K562 (cell line): ENCODE measurements at regions not wholly inside any gene's neighbourhood (a gene's known extent, or its start where the extent isn't known, plus 50 kb on each side); places are given as distances from the start of the nearest gene placed in this dataset.

Experiments used
- ATAC-seq: fragments of 200-7000 bp; cut with Tn5 transposase; 3 replicates; pipeline ENCODE4 v1.9.1; 2020; ENCODE audit warnings: moderate library complexity
- BruUV-seq: library from RNA; stranded (reverse); fragments of 400-500 nt; replicated peaks from 2 replicates; lab custom pipeline; 2021; lab: Mats Ljungman, UMichigan
- CTCF ChIA-PET: fragments of 300-600 bp; formaldehyde crosslinking; extraction: SDS; loops from one replicate; lab custom pipeline; 2021; ENCODE audit warnings: low intra/inter-chr PET ratio; lab: Yijun Ruan, JAX
- POLR2A ChIA-PET: fragments of 300-600, 350-650 bp; sonication (Branson Sonifier 250); formaldehyde crosslinking; extraction: SDS; loops from one replicate; lab custom pipeline; 2021; ENCODE audit warnings: antibody characterized with exemption, inconsistent platforms; lab: Yijun Ruan, JAX
- DNase-seq, 4 experiments: peaks; one replicate each; pipeline versions ENCODE4 v3.0.0 to v3.0.0-alpha.2; 2011 to 2018; ENCODE audit warnings: low spot score in 3 of 4, mixed read lengths in 3 of 4; ENCODE audit errors: extremely low read depth in 1 of 4
- FAIRE-seq: peaks from 2 replicates; lab custom pipeline; 2011; peaks lifted over from hg19 to GRCh38; lab: Jason Lieb, UNC
- H2AFZ ChIP-seq: 2 replicates; pipeline ENCODE4 v1.6.0; 2011; ENCODE audit warnings: low read depth, low read length, control low read depth, inconsistent platforms
- H3K27ac ChIP-seq: fragments of 200-600 bp; 3 replicates; pipeline ENCODE4 v1.8.0; 2011; ENCODE audit warnings: low read depth, mild to moderate bottlenecking, control low read depth, inconsistent platforms, low read length, moderate library complexity, mixed read lengths; ENCODE audit errors: extremely low read depth
- H3K27me3 ChIP-seq, 2 experiments: fragments of 300-600 bp in 1 of 2; 2 replicates in 1 of 2; 3 replicates in 1 of 2; pipeline versions ENCODE4 v1.6.0 to v1.8.0; 2011; ENCODE audit warnings: inconsistent platforms in 2 of 2, low read length in 2 of 2, mild to moderate bottlenecking in 1 of 2, mixed read lengths in 1 of 2, moderate library complexity in 1 of 2; ENCODE audit not compliant: control insufficient read depth in 2 of 2, insufficient read depth in 2 of 2
- H3K36me3 ChIP-seq: fragments of 300-600 bp; 3 replicates; pipeline ENCODE4 v1.8.0; 2011; ENCODE audit warnings: mild to moderate bottlenecking, low read length, inconsistent platforms; ENCODE audit not compliant: control insufficient read depth, insufficient read depth
- H3K4me1 ChIP-seq, 2 experiments: fragments of 200-600 bp in 1 of 2; replicated peaks in 1 of 2; 2 replicates in 1 of 2; 3 replicates in 1 of 2; pipeline versions ENCODE4 v1.5.1 to v1.8.0; 2011; ENCODE audit warnings: inconsistent platforms in 2 of 2, low read length in 2 of 2, mild to moderate bottlenecking in 1 of 2, mixed read lengths in 1 of 2, moderate library complexity in 1 of 2; ENCODE audit not compliant: control insufficient read depth in 2 of 2, insufficient read depth in 2 of 2
- H3K4me2 ChIP-seq: 2 replicates; pipeline ENCODE4 v1.6.1; 2011; ENCODE audit warnings: low read length, control low read depth, inconsistent platforms, mixed read lengths; ENCODE audit not compliant: insufficient read depth
- H3K4me3 ChIP-seq: fragments of 200-600 bp; sonication (generic), shearing (Covaris generic); 2 replicates; pipeline ENCODE4 v1.5.1; 2016; ENCODE audit warnings: control low read depth, inconsistent platforms
- H3K79me2 ChIP-seq: fragments of 200-600 bp; 3 replicates; pipeline ENCODE4 v1.8.0; 2011; ENCODE audit warnings: low read length, inconsistent platforms; ENCODE audit not compliant: control insufficient read depth, insufficient read depth
- H3K9ac ChIP-seq, 2 experiments: 2 replicates each; pipeline versions ENCODE4 v1.6.0 to v1.6.1; 2011; ENCODE audit warnings: low read depth in 2 of 2, low read length in 2 of 2, control low read depth in 1 of 2, inconsistent platforms in 1 of 2, mild to moderate bottlenecking in 1 of 2, mixed read lengths in 1 of 2; ENCODE audit not compliant: insufficient read depth in 1 of 2
- H3K9me1 ChIP-seq: one replicate; pipeline ENCODE4 v1.6.0; 2011; ENCODE audit warnings: inconsistent platforms, mild to moderate bottlenecking, low read length, moderate library complexity; ENCODE audit not compliant: control insufficient read depth, insufficient read depth
- H3K9me3 ChIP-seq: replicated peaks from 2 replicates; pipeline ENCODE4 v1.5.1; 2011; ENCODE audit warnings: low read depth, low read length, inconsistent platforms; ENCODE audit not compliant: control insufficient read depth, insufficient read depth
- H4K20me1 ChIP-seq: replicated peaks from 2 replicates; pipeline ENCODE4 v1.6.1; 2011; ENCODE audit warnings: low read length, inconsistent platforms, mixed read lengths; ENCODE audit not compliant: control insufficient read depth, insufficient read depth
- BDP1 ChIP-seq: IDR thresholded peaks from 3 replicates; pipeline ENCODE4 v1.6.1; 2011; ENCODE audit not compliant: insufficient read length, insufficient read depth
- CBFB ChIP-seq: sonication (generic); formaldehyde crosslinking; IDR thresholded peaks from 2 replicates; pipeline ENCODE4 v1.4.0; 2020; ENCODE audit warnings: mild to moderate bottlenecking, missing genetic modification reagents
- CEBPB ChIP-seq: fragments of 450-650 bp; IDR thresholded peaks from 2 replicates; pipeline ENCODE4 v1.6.1; 2016; ENCODE audit warnings: missing genetic modification characterization, missing compliant biosample characterization
- CHD4 ChIP-seq: fragments of 200-600 bp; sonication (generic); IDR thresholded peaks from 3 replicates; pipeline ENCODE4 v1.6.1; 2012; ENCODE audit warnings: low read depth, mild to moderate bottlenecking, mixed read lengths, low read length, inconsistent platforms; ENCODE audit not compliant: insufficient read depth, insufficient replicate concordance, poor library complexity, severe bottlenecking
- KAT2B ChIP-seq: IDR thresholded peaks from one replicate; pipeline ENCODE4 v1.6.1; 2012; ENCODE audit warnings: low read depth, mild to moderate bottlenecking, control low read depth, inconsistent platforms, low read length, moderate library complexity
- KLF16 ChIP-seq: IDR thresholded peaks from 2 replicates; pipeline ENCODE4 v1.6.1; 2016; ENCODE audit warnings: antibody characterized with exemption
- MCM2 ChIP-seq: fragments of 450-650 bp; IDR thresholded peaks from 2 replicates; pipeline ENCODE4 v1.6.1; 2017; ENCODE audit warnings: low read depth, mild to moderate bottlenecking
- MXI1 ChIP-seq: IDR thresholded peaks from 2 replicates; pipeline ENCODE4 v1.6.1; 2011; ENCODE audit warnings: low read depth, mild to moderate bottlenecking, improper control_type of control experiment, low read length
- POLR3A ChIP-seq: IDR thresholded peaks from 2 replicates; pipeline ENCODE4 v1.6.1; 2011; ENCODE audit warnings: borderline replicate concordance, mild to moderate bottlenecking, moderate library complexity; ENCODE audit not compliant: insufficient read length, insufficient read depth; ENCODE audit errors: extremely low read depth
- SREBF1 ChIP-seq: fragments of 150-350 bp; IDR thresholded peaks from 2 replicates; pipeline ENCODE4 v1.6.1; 2014; ENCODE audit warnings: antibody characterized with exemption, low read depth, low read length, borderline replicate concordance
- SRSF9 ChIP-seq: fragments of 200-400 bp; formaldehyde crosslinking; IDR thresholded peaks from 2 replicates; pipeline ENCODE4 v1.6.1; 2017; ENCODE audit warnings: low read depth, low read length, borderline replicate concordance
- ZNF695 ChIP-seq: fragments of 450-650 bp; formaldehyde crosslinking; IDR thresholded peaks from 2 replicates; pipeline ENCODE4 v1.4.0; 2020; ENCODE audit warnings: mild to moderate bottlenecking, moderate library complexity
- WGBS: fragments of 100-300 bp; shearing (Covaris generic); methylation state at CpG from one replicate; pipeline ENCODE4 v1.1.6; 2016; ENCODE audit warnings: low coverage, mixed read lengths; ENCODE audit not compliant: insufficient coverage; ENCODE audit errors: missing lambda C conversion rate; 5-methylcytosine and 5-hydroxymethylcytosine counted together
- in situ Hi-C: fragments of 300-500 bp; cut with MboI; formaldehyde crosslinking; loops from 4 replicates; pipeline ENCODE4 v1.15.0; 2018; ENCODE audit warnings: inconsistent platforms, mixed read lengths
- intact Hi-C: fragments of 100-400 bp; cut with micrococcal nuclease; formaldehyde crosslinking; loops from 2 replicates; pipeline ENCODE4 v1.14.2; 2022
- TF ChIP-seq, protein P1 (sequence below): IDR thresholded peaks from 2 replicates; pipeline ENCODE4 v1.6.1; 2011; ENCODE audit warnings: borderline replicate concordance, low read depth, mild to moderate bottlenecking, moderate library complexity, low read length; ENCODE audit not compliant: insufficient read depth, poor library complexity, severe bottlenecking
- TF ChIP-seq, protein P2 (sequence below): conservative IDR thresholded peaks from 2 replicates; pipeline ENCODE4 v1.6.1; 2011; ENCODE audit warnings: low read depth, mild to moderate bottlenecking, low read length; ENCODE audit not compliant: control insufficient read depth
- TF ChIP-seq, protein P3 (sequence below): fragments of 450-650 bp; IDR thresholded peaks from 2 replicates; pipeline ENCODE4 v1.7.0; 2016; ENCODE audit warnings: borderline replicate concordance

DNA sequence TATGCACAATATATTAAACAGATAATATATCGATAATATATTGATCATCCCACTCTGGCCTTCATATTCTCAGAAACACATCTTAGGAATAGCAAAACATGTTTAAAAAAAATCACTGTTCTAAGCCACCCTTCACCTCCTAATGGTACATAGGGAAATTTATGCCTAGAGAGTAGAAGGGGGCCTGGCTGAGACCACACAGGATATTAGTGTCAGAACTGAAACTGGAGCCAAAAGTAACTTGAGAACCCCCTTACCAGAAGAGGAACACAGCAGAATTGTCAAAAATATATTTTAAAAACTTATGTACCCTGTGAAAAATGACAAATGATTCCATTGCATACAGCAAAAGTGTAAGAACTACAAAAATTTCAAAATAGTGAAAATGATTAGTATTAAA lies 173.1 kb downstream of the VSIG4 start:
- intact Hi-C loops (no loop called here), in situ Hi-C loops (no loop called here)
- H4K20me1 ChIP-seq: no peaks in the 10 kb centered on the region
- ATAC-seq (no peak), DNase-seq (no peak), FAIRE-seq (no peak)
- no peaks in the 10 kb centered on the region for H3K9me3 ChIP-seq
- H3K4me2 ChIP-seq: no peak overlapping the region
- no peak for TF ChIP-seq KLF16
- no peak for TF ChIP-seq SRSF9
- no peak for TF ChIP-seq CHD4
- TF ChIP-seq ZNF695 (CRISPR knock-in tag): no peak
- TF ChIP-seq POLR3A: no peak
- no peak for TF ChIP-seq MCM2
- TF ChIP-seq KAT2B: no peak
- TF ChIP-seq CBFB (CRISPR knock-in tag): no peak
- TF ChIP-seq SREBF1: no peak
- TF ChIP-seq, protein P1, sequence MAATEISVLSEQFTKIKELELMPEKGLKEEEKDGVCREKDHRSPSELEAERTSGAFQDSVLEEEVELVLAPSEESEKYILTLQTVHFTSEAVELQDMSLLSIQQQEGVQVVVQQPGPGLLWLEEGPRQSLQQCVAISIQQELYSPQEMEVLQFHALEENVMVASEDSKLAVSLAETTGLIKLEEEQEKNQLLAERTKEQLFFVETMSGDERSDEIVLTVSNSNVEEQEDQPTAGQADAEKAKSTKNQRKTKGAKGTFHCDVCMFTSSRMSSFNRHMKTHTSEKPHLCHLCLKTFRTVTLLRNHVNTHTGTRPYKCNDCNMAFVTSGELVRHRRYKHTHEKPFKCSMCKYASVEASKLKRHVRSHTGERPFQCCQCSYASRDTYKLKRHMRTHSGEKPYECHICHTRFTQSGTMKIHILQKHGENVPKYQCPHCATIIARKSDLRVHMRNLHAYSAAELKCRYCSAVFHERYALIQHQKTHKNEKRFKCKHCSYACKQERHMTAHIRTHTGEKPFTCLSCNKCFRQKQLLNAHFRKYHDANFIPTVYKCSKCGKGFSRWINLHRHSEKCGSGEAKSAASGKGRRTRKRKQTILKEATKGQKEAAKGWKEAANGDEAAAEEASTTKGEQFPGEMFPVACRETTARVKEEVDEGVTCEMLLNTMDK: no peak
- TF ChIP-seq BDP1: no peak
- TF ChIP-seq, protein P2, sequence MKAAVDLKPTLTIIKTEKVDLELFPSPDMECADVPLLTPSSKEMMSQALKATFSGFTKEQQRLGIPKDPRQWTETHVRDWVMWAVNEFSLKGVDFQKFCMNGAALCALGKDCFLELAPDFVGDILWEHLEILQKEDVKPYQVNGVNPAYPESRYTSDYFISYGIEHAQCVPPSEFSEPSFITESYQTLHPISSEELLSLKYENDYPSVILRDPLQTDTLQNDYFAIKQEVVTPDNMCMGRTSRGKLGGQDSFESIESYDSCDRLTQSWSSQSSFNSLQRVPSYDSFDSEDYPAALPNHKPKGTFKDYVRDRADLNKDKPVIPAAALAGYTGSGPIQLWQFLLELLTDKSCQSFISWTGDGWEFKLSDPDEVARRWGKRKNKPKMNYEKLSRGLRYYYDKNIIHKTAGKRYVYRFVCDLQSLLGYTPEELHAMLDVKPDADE: no peak
- TF ChIP-seq CEBPB (tag): no peak
- TF ChIP-seq, protein P3, sequence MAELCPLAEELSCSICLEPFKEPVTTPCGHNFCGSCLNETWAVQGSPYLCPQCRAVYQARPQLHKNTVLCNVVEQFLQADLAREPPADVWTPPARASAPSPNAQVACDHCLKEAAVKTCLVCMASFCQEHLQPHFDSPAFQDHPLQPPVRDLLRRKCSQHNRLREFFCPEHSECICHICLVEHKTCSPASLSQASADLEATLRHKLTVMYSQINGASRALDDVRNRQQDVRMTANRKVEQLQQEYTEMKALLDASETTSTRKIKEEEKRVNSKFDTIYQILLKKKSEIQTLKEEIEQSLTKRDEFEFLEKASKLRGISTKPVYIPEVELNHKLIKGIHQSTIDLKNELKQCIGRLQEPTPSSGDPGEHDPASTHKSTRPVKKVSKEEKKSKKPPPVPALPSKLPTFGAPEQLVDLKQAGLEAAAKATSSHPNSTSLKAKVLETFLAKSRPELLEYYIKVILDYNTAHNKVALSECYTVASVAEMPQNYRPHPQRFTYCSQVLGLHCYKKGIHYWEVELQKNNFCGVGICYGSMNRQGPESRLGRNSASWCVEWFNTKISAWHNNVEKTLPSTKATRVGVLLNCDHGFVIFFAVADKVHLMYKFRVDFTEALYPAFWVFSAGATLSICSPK: no peak
- TF ChIP-seq MXI1: no peak
- H3K9me1 ChIP-seq: no peaks in the 10 kb centered on the region
- no peaks in the 10 kb centered on the region for H3K79me2 ChIP-seq
- no TSS peak for BruUV-seq
- ChIA-PET POLR2A (no interaction called here), CTCF (no interaction called here)
- no peak overlapping the region for H3K27ac ChIP-seq
- no peak overlapping the region for H2AFZ ChIP-seq
- no peaks in the 10 kb centered on the region; a peak in 2 of 5 replicates for H3K4me1 ChIP-seq
- no peaks in the 10 kb centered on the region for H3K36me3 ChIP-seq
- no peaks in the 10 kb centered on the region for H3K27me3 ChIP-seq
- H3K4me3 ChIP-seq: no peak overlapping the region
- H3K9ac ChIP-seq: no peak overlapping the region
- WGBS: 17% methylated on average over 1 of the region's 1 CpG
